Peyer's patch (tissue), 4 donors: ENCODE measurements at regions not wholly inside any gene's neighbourhood (a gene's known extent, or its start where the extent isn't known, plus 50 kb on each side); places are given as distances from the start of the nearest gene placed in this dataset.
"Not testable (repeated sequence)": the region's sequence is repeated elsewhere in the genome, so short reads cannot be mapped to it uniquely, and the experiment has no call there.

Source experiments
- CTCF ChIP-seq, 6 experiments: fragments of 450-650 bp in 4 of 6; fragments of 200-600 bp in 2 of 6; sonication (generic) in 1 of 6; IDR thresholded peaks; one replicate each; pipeline ENCODE4 v1.5.1; 2017 to 2019; ENCODE audit warnings: antibody characterized with exemption in 6 of 6, mild to moderate bottlenecking in 3 of 6, moderate library complexity in 1 of 6
- POLR2A ChIP-seq, 2 donors: fragments of 450-650 bp; IDR thresholded peaks; one replicate each; pipeline ENCODE4 v1.5.1; 2017; ENCODE audit warnings: antibody characterized with exemption in 2 of 2, mild to moderate bottlenecking in 2 of 2, moderate library complexity in 2 of 2

DNA sequence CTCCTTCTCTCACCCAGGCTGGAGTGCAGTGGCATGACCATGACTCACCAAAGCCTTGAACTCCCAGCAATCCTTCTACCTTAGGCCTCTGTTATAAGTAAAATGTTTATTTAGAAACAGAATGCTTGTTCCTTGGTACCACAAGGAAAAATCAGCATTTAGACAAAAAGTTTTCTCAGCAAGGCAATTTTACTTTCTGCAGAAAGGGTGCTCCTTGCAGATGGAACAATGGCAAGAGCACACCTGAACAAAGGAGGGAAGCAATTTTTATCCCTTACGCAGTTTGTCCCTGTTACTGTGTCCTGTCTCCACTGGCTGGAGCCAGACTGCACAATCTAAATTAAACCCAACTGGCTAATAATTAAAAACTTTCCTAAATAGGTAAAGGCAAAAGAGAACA lies 146.4 kb upstream of the CDYL start:
- TF ChIP-seq CTCF, POLR2A (IDR thresholded peaks at IDR 0.05): not testable (repeated sequence)
